GM10847 (cell line): ENCODE measurements at regions not wholly inside any gene's neighbourhood (a gene's known extent, or its start where the extent isn't known, plus 50 kb on each side); places are given as distances from the start of the nearest gene placed in this dataset.

Experiments used
- POLR2A ChIP-seq: IDR thresholded peaks from 2 replicates; pipeline ENCODE4 v1.6.1; 2011; ENCODE audit not compliant: insufficient read length; ENCODE audit errors: extremely low read depth

- TF ChIP-seq POLR2A = no peak
These were observed 94.0 kb downstream of the CD83 start for GRCh38 chr6:14211562-14211942.

GRCh38 chr6:14212020-14212419 is 94.4 kb downstream of the CD83 start:
- no peak for TF ChIP-seq POLR2A

- TF ChIP-seq POLR2A = no peak
These were observed 95.1 kb downstream of the CD83 start for GRCh38 chr6:14212632-14213031.

GRCh38 chr6:14216946-14217684 is 99.5 kb downstream of the CD83 start:
- TF ChIP-seq POLR2A = no peak

GRCh38 chr6:14217728-14218518 is 100.4 kb downstream of the CD83 start:
- no peak for TF ChIP-seq POLR2A

GRCh38 chr6:14218519-14218800 is 100.9 kb downstream of the CD83 start:
- TF ChIP-seq POLR2A = no peak

- no peak for TF ChIP-seq POLR2A
These were observed 104.2 kb downstream of the CD83 start for GRCh38 chr6:14221564-14222279.

- no peak for TF ChIP-seq POLR2A
These were observed 105.4 kb downstream of the CD83 start for GRCh38 chr6:14222956-14223355.

- no peak for TF ChIP-seq POLR2A
These were observed 107.0 kb downstream of the CD83 start for GRCh38 chr6:14224359-14225103.

GRCh38 chr6:14226051-14226660 is 108.6 kb downstream of the CD83 start:
- no peak for TF ChIP-seq POLR2A

- TF ChIP-seq POLR2A = no peak
These were observed 111.0 kb downstream of the CD83 start for GRCh38 chr6:14228571-14228970.

- no peak for TF ChIP-seq POLR2A
These were observed 113.5 kb downstream of the CD83 start for GRCh38 chr6:14231071-14231483.

- no peak for TF ChIP-seq POLR2A
These were observed 114.1 kb downstream of the CD83 start for GRCh38 chr6:14231501-14232280.

- no peak for TF ChIP-seq POLR2A
These were observed 115.3 kb downstream of the CD83 start for GRCh38 chr6:14232889-14233288.

- no peak for TF ChIP-seq POLR2A
These were observed 118.2 kb downstream of the CD83 start for GRCh38 chr6:14235653-14236356.
